Keratinocyte (primary cell): ENCODE measurements at regions not wholly inside any gene's neighbourhood (a gene's known extent, or its start where the extent isn't known, plus 50 kb on each side); places are given as distances from the start of the nearest gene placed in this dataset.

Experiments
- DNase-seq: peaks from one replicate; pipeline ENCODE4 v3.0.0-alpha.2; 2011; ENCODE audit warnings: low read depth, missing footprints, low spot score
- FAIRE-seq: peaks from 2 replicates; lab custom pipeline; 2011; peaks lifted over from hg19 to GRCh38; lab: Jason Lieb, UNC
- H2AFZ ChIP-seq: 2 replicates; pipeline ENCODE4 v1.6.0; 2012; ENCODE audit warnings: low read length, control low read depth, inconsistent platforms; ENCODE audit not compliant: control insufficient read depth
- H3K27ac ChIP-seq: 2 replicates; pipeline ENCODE4 v1.5.1; 2011; ENCODE audit warnings: low read length; ENCODE audit not compliant: control insufficient read depth, insufficient read depth
- H3K27me3 ChIP-seq: 3 replicates; pipeline ENCODE4 v1.6.0; 2011; ENCODE audit warnings: low read length; ENCODE audit not compliant: control insufficient read depth, insufficient read depth; ENCODE audit errors: extremely low read depth
- H3K36me3 ChIP-seq, 2 experiments: 2 replicates in 1 of 2; 3 replicates in 1 of 2; pipeline ENCODE4 v1.5.1; 2011; ENCODE audit warnings: low read length in 2 of 2, mild to moderate bottlenecking in 1 of 2; ENCODE audit not compliant: control insufficient read depth in 2 of 2, insufficient read depth in 2 of 2; ENCODE audit errors: extremely low read depth in 1 of 2
- H3K4me1 ChIP-seq: 3 replicates; pipeline ENCODE4 v1.5.1; 2011; ENCODE audit warnings: low read length; ENCODE audit not compliant: control insufficient read depth, insufficient read depth; ENCODE audit errors: extremely low read depth
- H3K4me2 ChIP-seq: 3 replicates; pipeline ENCODE4 v1.6.0; 2011; ENCODE audit warnings: low read depth, low read length; ENCODE audit not compliant: control insufficient read depth, insufficient read depth; ENCODE audit errors: extremely low read depth
- H3K4me3 ChIP-seq, 3 experiments: fragments of 200-600 bp in 1 of 3; sonication (generic) in 1 of 3; 2 replicates in 2 of 3; 3 replicates in 1 of 3; pipeline ENCODE4 v1.5.1; 2011 to 2016; ENCODE audit warnings: low read length in 3 of 3, mild to moderate bottlenecking in 3 of 3, control low read depth in 2 of 3, inconsistent platforms in 1 of 3, low read depth in 1 of 3, mixed read lengths in 1 of 3, mixed run types in 1 of 3, moderate library complexity in 1 of 3; ENCODE audit not compliant: control insufficient read depth in 2 of 3, insufficient read depth in 2 of 3; ENCODE audit errors: extremely low read depth in 1 of 3
- H3K79me2 ChIP-seq: 2 replicates; pipeline ENCODE4 v1.6.0; 2012; ENCODE audit warnings: low read length; ENCODE audit not compliant: control insufficient read depth, insufficient read depth
- H3K9ac ChIP-seq: 3 replicates; pipeline ENCODE4 v1.6.0; 2011; ENCODE audit warnings: low read length; ENCODE audit not compliant: control insufficient read depth, insufficient read depth; ENCODE audit errors: extremely low read depth
- H3K9me1 ChIP-seq: 3 replicates; pipeline ENCODE4 v1.6.0; 2011; ENCODE audit warnings: low read length; ENCODE audit not compliant: control insufficient read depth, insufficient read depth; ENCODE audit errors: extremely low read depth
- H3K9me3 ChIP-seq: 2 replicates; pipeline ENCODE4 v1.5.1; 2012; ENCODE audit warnings: low read depth, low read length; ENCODE audit not compliant: control insufficient read depth
- H4K20me1 ChIP-seq: 3 replicates; pipeline ENCODE4 v1.6.0; 2011; ENCODE audit warnings: low read length; ENCODE audit not compliant: control insufficient read depth, insufficient read depth; ENCODE audit errors: extremely low read depth
- CTCF ChIP-seq, 3 experiments: IDR thresholded peaks in 1 of 3; conservative IDR thresholded peaks in 1 of 3; optimal IDR thresholded peaks in 1 of 3; 2 replicates in 2 of 3; 3 replicates in 1 of 3; pipeline versions ENCODE3 to v1.5.1; 2011; ENCODE audit warnings: low read length in 3 of 3, mild to moderate bottlenecking in 3 of 3, moderate library complexity in 2 of 3, control low read depth in 1 of 3, inconsistent platforms in 1 of 3; ENCODE audit not compliant: insufficient read depth in 2 of 3; ENCODE audit errors: extremely low read depth in 1 of 3
- EZH2 ChIP-seq: IDR thresholded peaks from one replicate; pipeline ENCODE4 v1.6.1; 2012; ENCODE audit warnings: inconsistent platforms, mild to moderate bottlenecking, low read length, moderate library complexity
- dilution Hi-C: fragments of 300-500 bp; cut with MboI; formaldehyde crosslinking; loops from one replicate; pipeline ENCODE4 v1.7.0; 2020; ENCODE audit warnings: low sequenced_read_pairs; ENCODE audit not compliant: extremely low pct_ligation_motif_present

- no peak for TF ChIP-seq CTCF (optimal IDR thresholded peaks at IDR 0.05 in 1 of 3, IDR thresholded peaks at IDR 0.05 in 1 of 3, conservative IDR thresholded peaks at IDR 0.05 in 1 of 3; ENCODE audit: extremely low read depth in 1 of 3, insufficient read depth in 2 of 3, low read length in 3 of 3)
- no peak for TF ChIP-seq EZH2
- no peaks in the 10 kb centered on the region for H3K36me3 ChIP-seq
- H3K4me2 ChIP-seq = no peak overlapping the region
- no peak overlapping the region for H2AFZ ChIP-seq
- no peaks in the 10 kb centered on the region for H3K27me3 ChIP-seq
- FAIRE-seq (no peak), DNase-seq (no peak)
- H3K4me3 ChIP-seq = no peak overlapping the region
- dilution Hi-C loops = no loop called here
- no peaks in the 10 kb centered on the region for H3K4me1 ChIP-seq
- no peaks in the 10 kb centered on the region for H4K20me1 ChIP-seq
- no peak overlapping the region for H3K9ac ChIP-seq
- no peak overlapping the region for H3K27ac ChIP-seq
- H3K9me1 ChIP-seq = no peaks in the 10 kb centered on the region
- H3K9me3 ChIP-seq = no peaks in the 10 kb centered on the region
- no peaks in the 10 kb centered on the region for H3K79me2 ChIP-seq
Measured at GRCh38 chr4:23558101-23558500, 331.7 kb downstream of the PPARGC1A start.

- no peak overlapping the region for H2AFZ ChIP-seq
- no peak overlapping the region for H3K4me3 ChIP-seq
- H3K79me2 ChIP-seq = no peaks in the 10 kb centered on the region
- DNase-seq (no peak), FAIRE-seq (no peak)
- dilution Hi-C loops = no loop called here
- H3K36me3 ChIP-seq = no peaks in the 10 kb centered on the region
- H3K9me1 ChIP-seq = no peaks in the 10 kb centered on the region
- no peak for TF ChIP-seq CTCF (optimal IDR thresholded peaks at IDR 0.05 in 1 of 3, IDR thresholded peaks at IDR 0.05 in 1 of 3, conservative IDR thresholded peaks at IDR 0.05 in 1 of 3; ENCODE audit: extremely low read depth in 1 of 3, insufficient read depth in 2 of 3, low read length in 3 of 3)
- no peak for TF ChIP-seq EZH2
- H3K27me3 ChIP-seq = no peaks in the 10 kb centered on the region
- H3K9me3 ChIP-seq = no peaks in the 10 kb centered on the region
- no peaks in the 10 kb centered on the region for H3K4me1 ChIP-seq
- no peak overlapping the region for H3K9ac ChIP-seq
- no peaks in the 10 kb centered on the region for H4K20me1 ChIP-seq
- no peak overlapping the region for H3K27ac ChIP-seq
- H3K4me2 ChIP-seq = no peak overlapping the region
Measured at GRCh38 chr4:23547601-23548000, 342.2 kb downstream of the PPARGC1A start.
